GM21526 (cell line): ENCODE measurements at regions not wholly inside any gene's neighbourhood (a gene's known extent, or its start where the extent isn't known, plus 50 kb on each side); places are given as distances from the start of the nearest gene placed in this dataset.

Experiments
- ATAC-seq: cut with Tn5 transposase; IDR thresholded peaks from one replicate; pipeline ENCODE4 v1.9.1; 2021; ENCODE audit warnings: moderate library complexity; ENCODE audit not compliant: unreplicated experiment, low FRiP score

- no peak for ATAC-seq
These were observed 52.2 kb downstream of the FAT3 start for GRCh38 chr11:92276773-92277172.

- no peak for ATAC-seq
These were observed 53.3 kb downstream of the FAT3 start for GRCh38 chr11:92277871-92278270.

- no peak for ATAC-seq
These were observed 54.3 kb downstream of the FAT3 start for GRCh38 chr11:92278791-92279433.

GRCh38 chr11:92284107-92284506 is 59.5 kb downstream of the FAT3 start:
- ATAC-seq, result no peak

- no peak for ATAC-seq
These were observed 59.9 kb downstream of the FAT3 start for GRCh38 chr11:92284558-92284957.

GRCh38 chr11:92285776-92286175 is 61.2 kb downstream of the FAT3 start:
- no peak for ATAC-seq

GRCh38 chr11:92286709-92287108 is 62.1 kb downstream of the FAT3 start:
- no peak for ATAC-seq

- no peak for ATAC-seq
These were observed 70.8 kb downstream of the FAT3 start for GRCh38 chr11:92295175-92296137.

- no peak for ATAC-seq
These were observed 71.5 kb downstream of the FAT3 start for GRCh38 chr11:92296138-92296515.

GRCh38 chr11:92297567-92298553 is 73.2 kb downstream of the FAT3 start:
- ATAC-seq, result no peak

- no peak for ATAC-seq
These were observed 76.3 kb downstream of the FAT3 start for GRCh38 chr11:92300876-92301275.

GRCh38 chr11:92302770-92303169 is 78.2 kb downstream of the FAT3 start:
- no peak for ATAC-seq

GRCh38 chr11:92304271-92304670 is 79.7 kb downstream of the FAT3 start:
- ATAC-seq, result no peak

GRCh38 chr11:92306966-92307510 is 82.4 kb downstream of the FAT3 start:
- no peak for ATAC-seq

- no peak for ATAC-seq
These were observed 83.7 kb downstream of the FAT3 start for GRCh38 chr11:92308366-92308765.

GRCh38 chr11:92311616-92312449 is 87.2 kb downstream of the FAT3 start:
- ATAC-seq, result no peak

GRCh38 chr11:92313784-92314183 is 89.2 kb downstream of the FAT3 start:
- no peak for ATAC-seq

- no peak for ATAC-seq
These were observed 89.9 kb downstream of the FAT3 start for GRCh38 chr11:92314499-92314898.

- ATAC-seq, result no peak
These were observed 91.6 kb downstream of the FAT3 start for GRCh38 chr11:92316106-92316809.
